Muscle layer of colon (tissue), 2 donors: ENCODE measurements at regions not wholly inside any gene's neighbourhood (a gene's known extent, or its start where the extent isn't known, plus 50 kb on each side); places are given as distances from the start of the nearest gene placed in this dataset.
"Not testable (repeated sequence)": the region's sequence is repeated elsewhere in the genome, so short reads cannot be mapped to it uniquely, and the experiment has no call there.

Experiments
- H3K27ac ChIP-seq: one replicate; pipeline ENCODE4 v1.7.0; 2013; ENCODE audit warnings: low read depth, mild to moderate bottlenecking, low read length, moderate library complexity
- H3K27me3 ChIP-seq, 2 donors: one replicate each; pipeline ENCODE4 v1.7.0; 2013; ENCODE audit warnings: low read length in 2 of 2, mild to moderate bottlenecking in 2 of 2; ENCODE audit not compliant: insufficient read depth in 2 of 2, control insufficient read depth in 1 of 2
- H3K36me3 ChIP-seq: one replicate; pipeline ENCODE4 v1.7.0; 2013; ENCODE audit warnings: mild to moderate bottlenecking, low read length; ENCODE audit not compliant: insufficient read depth
- H3K4me1 ChIP-seq: one replicate; pipeline ENCODE4 v1.7.0; 2013; ENCODE audit warnings: mild to moderate bottlenecking, low read length; ENCODE audit not compliant: insufficient read depth
- H3K4me3 ChIP-seq, 2 donors: one replicate each; pipeline ENCODE4 v1.7.0; 2013; ENCODE audit warnings: low read length in 2 of 2, low read depth in 1 of 2, mild to moderate bottlenecking in 1 of 2, moderate library complexity in 1 of 2
- H3K9ac ChIP-seq: one replicate; pipeline ENCODE4 v1.7.0; 2013; ENCODE audit warnings: low read length
- H3K9me3 ChIP-seq: one replicate; pipeline ENCODE4 v1.7.0; 2013; ENCODE audit warnings: mild to moderate bottlenecking, low read length
- donor health status: abdominal sarcoma.
- donor health status: Adenocarcinoma of cecum.

GRCh38 chr11:15341587-15341986 is 226.9 kb downstream of the INSC start:
- Histone ChIP-seq H3K36me3 (no peaks in the 10 kb centered on the region), H3K9me3 (no peaks in the 10 kb centered on the region), H3K9ac (no peak overlapping the region), H3K4me1 (no peaks in the 10 kb centered on the region), H3K4me3 (no peak overlapping the region), H3K27ac (no peak overlapping the region), H3K27me3 (no peaks in the 10 kb centered on the region)

- H3K27ac ChIP-seq, result no peak overlapping the region
- no peak overlapping the region for H3K9ac ChIP-seq
- no peaks in the 10 kb centered on the region for H3K4me1 ChIP-seq
- no peaks in the 10 kb centered on the region for H3K36me3 ChIP-seq
- no peaks in the 10 kb centered on the region for H3K27me3 ChIP-seq
- no peak overlapping the region for H3K4me3 ChIP-seq
- no peaks in the 10 kb centered on the region for H3K9me3 ChIP-seq
Observed at GRCh38 chr11:15342163-15342562, 227.4 kb downstream of the INSC start.

- Histone ChIP-seq H3K27ac (no peak overlapping the region), H3K4me1 (no peaks in the 10 kb centered on the region), H3K4me3 (no peak overlapping the region), H3K9ac (no peak overlapping the region), H3K27me3 (no peaks in the 10 kb centered on the region), H3K36me3 (no peaks in the 10 kb centered on the region), H3K9me3 (no peaks in the 10 kb centered on the region)
Observed at GRCh38 chr11:15346907-15347306, 232.2 kb downstream of the INSC start.

- Histone ChIP-seq H3K4me1 (no peaks in the 10 kb centered on the region), H3K36me3 (no peaks in the 10 kb centered on the region), H3K9ac (no peak overlapping the region), H3K27ac (no peak overlapping the region), H3K4me3 (no peak overlapping the region), H3K27me3 (no peaks in the 10 kb centered on the region), H3K9me3 (no peaks in the 10 kb centered on the region)
Observed at GRCh38 chr11:15347969-15348734, 233.4 kb downstream of the INSC start.

GRCh38 chr11:15349413-15349812 is 234.7 kb downstream of the INSC start:
- Histone ChIP-seq H3K36me3 (no peaks in the 10 kb centered on the region), H3K27me3 (no peaks in the 10 kb centered on the region), H3K4me1 (no peaks in the 10 kb centered on the region), H3K27ac (no peak overlapping the region), H3K4me3 (no peak overlapping the region), H3K9me3 (no peaks in the 10 kb centered on the region), H3K9ac (no peak overlapping the region)

- Histone ChIP-seq H3K27ac (no peak overlapping the region), H3K4me3 (no peak overlapping the region), H3K9ac (no peak overlapping the region), H3K4me1 (no peaks in the 10 kb centered on the region), H3K36me3 (no peaks in the 10 kb centered on the region), H3K27me3 (no peaks in the 10 kb centered on the region), H3K9me3 (no peaks in the 10 kb centered on the region)
Observed at GRCh38 chr11:15361316-15361715, 246.6 kb downstream of the INSC start.

- H3K36me3 ChIP-seq, H3K4me3 ChIP-seq, H3K9me3 ChIP-seq, H3K27me3 ChIP-seq, H3K27ac ChIP-seq, H3K4me1 ChIP-seq, H3K9ac ChIP-seq: not testable (repeated sequence)
Observed at GRCh38 chr11:15365286-15365685, 250.6 kb downstream of the INSC start.

GRCh38 chr11:15367695-15368094 is 253.0 kb downstream of the INSC start:
- Histone ChIP-seq H3K9ac (no peak overlapping the region), H3K4me3 (no peak overlapping the region), H3K9me3 (no peaks in the 10 kb centered on the region)

GRCh38 chr11:15370495-15371147 is 255.9 kb downstream of the INSC start:
- H3K36me3 ChIP-seq, result no peaks in the 10 kb centered on the region
- no peak overlapping the region for H3K9ac ChIP-seq
- no peaks in the 10 kb centered on the region for H3K9me3 ChIP-seq
- H3K4me1 ChIP-seq, result no peaks in the 10 kb centered on the region
- H3K4me3 ChIP-seq, result no peak overlapping the region
- no peak overlapping the region for H3K27ac ChIP-seq
- H3K27me3 ChIP-seq, result no peaks in the 10 kb centered on the region

More at GRCh38 chr11:15367695-15368094, 253.0 kb downstream of the INSC start:
- Histone ChIP-seq H3K27me3 (no peaks in the 10 kb centered on the region), H3K27ac (no peak overlapping the region), H3K36me3 (no peaks in the 10 kb centered on the region), H3K4me1 (no peaks in the 10 kb centered on the region)

- no peaks in the 10 kb centered on the region for H3K9me3 ChIP-seq
- no peaks in the 10 kb centered on the region for H3K36me3 ChIP-seq
- no peaks in the 10 kb centered on the region for H3K4me1 ChIP-seq
- no peak overlapping the region for H3K27ac ChIP-seq
- H3K9ac ChIP-seq, result no peak overlapping the region
- no peaks in the 10 kb centered on the region for H3K27me3 ChIP-seq
- no peak overlapping the region for H3K4me3 ChIP-seq
Observed at GRCh38 chr11:15371533-15371932, 256.8 kb downstream of the INSC start.

GRCh38 chr11:15374418-15374817 is 259.7 kb downstream of the INSC start:
- Histone ChIP-seq H3K4me3 (no peak overlapping the region), H3K4me1 (no peaks in the 10 kb centered on the region), H3K27me3 (no peaks in the 10 kb centered on the region), H3K9me3 (no peaks in the 10 kb centered on the region), H3K9ac (no peak overlapping the region), H3K27ac (no peak overlapping the region), H3K36me3 (no peaks in the 10 kb centered on the region)

- Histone ChIP-seq H3K9me3 (no peaks in the 10 kb centered on the region), H3K27ac (no peak overlapping the region), H3K9ac (no peak overlapping the region), H3K4me3 (no peak overlapping the region), H3K4me1 (no peaks in the 10 kb centered on the region), H3K36me3 (no peaks in the 10 kb centered on the region), H3K27me3 (no peaks in the 10 kb centered on the region)
Observed at GRCh38 chr11:15378941-15379340, 264.2 kb downstream of the INSC start.
